Testis (tissue), 2 donors: ENCODE measurements at regions not wholly inside any gene's neighbourhood (a gene's known extent, or its start where the extent isn't known, plus 50 kb on each side); places are given as distances from the start of the nearest gene placed in this dataset.

Experiments
- POLR2A ChIP-seq: fragments of 450-650 bp; IDR thresholded peaks from one replicate; pipeline ENCODE4 v1.6.1; 2017; ENCODE audit warnings: antibody characterized with exemption, mild to moderate bottlenecking, moderate library complexity
- TF ChIP-seq, protein P1 (sequence below), 3 experiments: fragments of 450-650 bp in 2 of 3; fragments of 200-600 bp in 1 of 3; sonication (generic) in 1 of 3; IDR thresholded peaks; one replicate each; pipeline ENCODE4 v1.5.1; 2016 to 2019; ENCODE audit warnings: antibody characterized with exemption in 3 of 3, mild to moderate bottlenecking in 2 of 3, moderate library complexity in 1 of 3

DNA sequence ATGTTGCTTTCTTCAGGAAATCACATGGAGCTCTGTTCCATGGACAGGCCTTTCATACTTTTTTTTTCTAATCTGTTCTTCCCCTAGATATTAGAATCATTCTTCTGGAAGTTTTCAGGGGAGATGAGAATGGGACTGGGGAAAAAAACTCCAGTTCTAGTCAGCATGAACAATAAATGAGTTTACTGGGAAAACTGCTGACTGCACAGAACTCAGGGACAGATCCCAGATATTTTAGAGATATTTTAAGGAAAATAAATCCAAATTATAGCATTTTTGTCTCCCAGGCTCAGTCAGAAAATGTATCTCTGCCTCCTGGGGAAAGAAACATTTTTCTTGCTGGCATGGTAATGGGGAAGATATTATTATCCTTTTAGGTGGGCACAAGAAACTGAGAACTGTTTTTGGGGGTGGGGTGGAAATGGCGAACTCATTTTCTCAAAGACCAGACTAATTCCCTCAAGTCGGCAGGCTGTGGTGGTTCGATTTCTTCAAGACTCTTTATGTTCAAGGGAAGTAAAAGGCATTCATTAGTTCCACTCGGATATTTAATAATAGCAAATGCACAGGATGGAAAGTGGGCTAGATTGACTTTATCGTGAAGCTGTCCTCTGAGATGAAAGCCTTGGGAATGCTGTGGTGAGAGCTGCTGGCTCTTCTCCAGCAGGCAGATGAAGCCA is 157.5 kb downstream of the ADRA2A start:
- TF ChIP-seq, protein P1, sequence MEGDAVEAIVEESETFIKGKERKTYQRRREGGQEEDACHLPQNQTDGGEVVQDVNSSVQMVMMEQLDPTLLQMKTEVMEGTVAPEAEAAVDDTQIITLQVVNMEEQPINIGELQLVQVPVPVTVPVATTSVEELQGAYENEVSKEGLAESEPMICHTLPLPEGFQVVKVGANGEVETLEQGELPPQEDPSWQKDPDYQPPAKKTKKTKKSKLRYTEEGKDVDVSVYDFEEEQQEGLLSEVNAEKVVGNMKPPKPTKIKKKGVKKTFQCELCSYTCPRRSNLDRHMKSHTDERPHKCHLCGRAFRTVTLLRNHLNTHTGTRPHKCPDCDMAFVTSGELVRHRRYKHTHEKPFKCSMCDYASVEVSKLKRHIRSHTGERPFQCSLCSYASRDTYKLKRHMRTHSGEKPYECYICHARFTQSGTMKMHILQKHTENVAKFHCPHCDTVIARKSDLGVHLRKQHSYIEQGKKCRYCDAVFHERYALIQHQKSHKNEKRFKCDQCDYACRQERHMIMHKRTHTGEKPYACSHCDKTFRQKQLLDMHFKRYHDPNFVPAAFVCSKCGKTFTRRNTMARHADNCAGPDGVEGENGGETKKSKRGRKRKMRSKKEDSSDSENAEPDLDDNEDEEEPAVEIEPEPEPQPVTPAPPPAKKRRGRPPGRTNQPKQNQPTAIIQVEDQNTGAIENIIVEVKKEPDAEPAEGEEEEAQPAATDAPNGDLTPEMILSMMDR (IDR thresholded peaks at IDR 0.05): no peak
- no peak for TF ChIP-seq POLR2A
